ENCODE measurements at regions not wholly inside any gene's neighbourhood (a gene's known extent, or its start where the extent isn't known, plus 50 kb on each side); places are given as distances from the start of the nearest gene placed in this dataset.

DNA sequence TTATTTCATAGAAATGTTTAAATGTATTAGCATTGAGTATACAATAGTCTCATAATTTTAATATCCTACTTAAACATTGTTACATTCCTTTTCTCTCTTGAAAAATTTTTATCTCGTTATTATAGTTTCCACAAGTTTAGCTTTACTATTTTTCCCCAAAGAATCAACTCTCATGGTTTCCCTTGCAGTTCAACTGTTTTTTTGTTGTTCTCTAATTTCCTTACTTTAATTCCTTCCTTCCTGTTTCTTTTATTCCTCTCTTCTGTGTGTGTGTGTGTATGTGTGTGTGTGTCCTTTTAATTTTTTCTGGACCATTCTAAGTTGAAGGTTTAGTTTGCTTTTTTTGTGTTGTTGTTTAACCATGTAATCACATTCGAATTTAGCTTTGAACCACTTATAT, 171.1 kb downstream of the GASK1B start:
- Mint-ChIP-seq H3K27me3 (peaks cover 16% of the 10 kb centered on the region), H3K36me3 (no peaks in the 10 kb centered on the region), H3K9me3 (peaks cover 4% of the 10 kb centered on the region), H3K27ac (no peak overlapping the region), H3K4me3 (no peak overlapping the region), H3K4me1 (ENCODE audit: unreplicated experiment) (peaks cover 6% of the 10 kb centered on the region)
- TF ChIP-seq, protein P1, sequence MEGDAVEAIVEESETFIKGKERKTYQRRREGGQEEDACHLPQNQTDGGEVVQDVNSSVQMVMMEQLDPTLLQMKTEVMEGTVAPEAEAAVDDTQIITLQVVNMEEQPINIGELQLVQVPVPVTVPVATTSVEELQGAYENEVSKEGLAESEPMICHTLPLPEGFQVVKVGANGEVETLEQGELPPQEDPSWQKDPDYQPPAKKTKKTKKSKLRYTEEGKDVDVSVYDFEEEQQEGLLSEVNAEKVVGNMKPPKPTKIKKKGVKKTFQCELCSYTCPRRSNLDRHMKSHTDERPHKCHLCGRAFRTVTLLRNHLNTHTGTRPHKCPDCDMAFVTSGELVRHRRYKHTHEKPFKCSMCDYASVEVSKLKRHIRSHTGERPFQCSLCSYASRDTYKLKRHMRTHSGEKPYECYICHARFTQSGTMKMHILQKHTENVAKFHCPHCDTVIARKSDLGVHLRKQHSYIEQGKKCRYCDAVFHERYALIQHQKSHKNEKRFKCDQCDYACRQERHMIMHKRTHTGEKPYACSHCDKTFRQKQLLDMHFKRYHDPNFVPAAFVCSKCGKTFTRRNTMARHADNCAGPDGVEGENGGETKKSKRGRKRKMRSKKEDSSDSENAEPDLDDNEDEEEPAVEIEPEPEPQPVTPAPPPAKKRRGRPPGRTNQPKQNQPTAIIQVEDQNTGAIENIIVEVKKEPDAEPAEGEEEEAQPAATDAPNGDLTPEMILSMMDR (conservative IDR thresholded peaks at IDR 0.05): no peak
- no peak for DNase-seq (ENCODE audit: extremely low spot score, unreplicated experiment)

DNA sequence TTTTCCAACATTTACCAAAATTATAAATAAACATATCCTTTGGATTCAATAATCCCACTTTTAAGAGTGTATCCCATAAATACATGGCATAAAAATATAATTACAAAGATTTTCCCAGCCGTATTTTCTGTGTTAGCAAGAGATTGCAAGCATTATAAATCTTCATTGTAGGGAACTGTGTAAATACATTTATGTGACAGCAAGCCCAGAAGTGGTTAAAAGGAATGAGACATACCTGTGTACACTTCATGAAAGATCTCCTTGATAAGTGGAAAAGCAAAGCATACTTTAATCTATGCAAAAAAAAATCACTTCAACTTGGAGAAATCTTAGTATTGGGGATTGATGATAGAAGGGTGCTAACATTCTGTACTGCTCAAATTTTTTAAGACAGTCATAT, 173.1 kb downstream of the GASK1B start:
- Mint-ChIP-seq H3K4me1 (ENCODE audit: unreplicated experiment) (peaks cover 19% of the 10 kb centered on the region), H3K27me3 (peaks cover 5% of the 10 kb centered on the region), H3K9me3 (peaks cover 4% of the 10 kb centered on the region), H3K36me3 (no peaks in the 10 kb centered on the region), H3K4me3 (no peak overlapping the region), H3K27ac (no peak overlapping the region)
- TF ChIP-seq, protein P1 (conservative IDR thresholded peaks at IDR 0.05): no peak
- no peak for DNase-seq (ENCODE audit: extremely low spot score, unreplicated experiment)

DNA sequence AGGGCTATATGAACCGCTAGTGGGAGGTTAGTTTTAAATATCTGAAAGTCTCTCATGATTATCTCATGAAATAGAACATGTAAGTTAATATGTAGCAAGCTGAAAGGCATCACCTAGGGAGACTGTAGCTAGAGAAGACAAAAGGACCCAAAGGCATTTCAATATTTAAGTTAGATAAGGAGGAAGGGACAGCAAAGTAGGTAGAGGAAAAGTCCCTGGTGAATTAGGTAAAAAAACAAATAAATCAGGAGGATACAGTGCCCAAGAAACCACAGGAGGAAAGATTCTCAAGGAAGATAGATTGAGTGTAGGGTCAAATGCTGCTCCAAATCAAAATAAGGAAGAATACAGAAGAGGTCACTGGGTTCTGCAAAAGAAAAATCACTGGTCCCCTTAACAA, 175.5 kb downstream of the GASK1B start:
- Mint-ChIP-seq H3K27me3 (no peaks in the 10 kb centered on the region), H3K27ac (peak overlapping the region; percentile 5), H3K36me3 (no peaks in the 10 kb centered on the region), H3K9me3 (peaks cover 4% of the 10 kb centered on the region), H3K4me1 (ENCODE audit: unreplicated experiment) (peaks cover 26% of the 10 kb centered on the region), H3K4me3 (no peak overlapping the region)
- no peak for DNase-seq (ENCODE audit: extremely low spot score, unreplicated experiment)
- TF ChIP-seq, protein P1 (conservative IDR thresholded peaks at IDR 0.05): no peak

DNA sequence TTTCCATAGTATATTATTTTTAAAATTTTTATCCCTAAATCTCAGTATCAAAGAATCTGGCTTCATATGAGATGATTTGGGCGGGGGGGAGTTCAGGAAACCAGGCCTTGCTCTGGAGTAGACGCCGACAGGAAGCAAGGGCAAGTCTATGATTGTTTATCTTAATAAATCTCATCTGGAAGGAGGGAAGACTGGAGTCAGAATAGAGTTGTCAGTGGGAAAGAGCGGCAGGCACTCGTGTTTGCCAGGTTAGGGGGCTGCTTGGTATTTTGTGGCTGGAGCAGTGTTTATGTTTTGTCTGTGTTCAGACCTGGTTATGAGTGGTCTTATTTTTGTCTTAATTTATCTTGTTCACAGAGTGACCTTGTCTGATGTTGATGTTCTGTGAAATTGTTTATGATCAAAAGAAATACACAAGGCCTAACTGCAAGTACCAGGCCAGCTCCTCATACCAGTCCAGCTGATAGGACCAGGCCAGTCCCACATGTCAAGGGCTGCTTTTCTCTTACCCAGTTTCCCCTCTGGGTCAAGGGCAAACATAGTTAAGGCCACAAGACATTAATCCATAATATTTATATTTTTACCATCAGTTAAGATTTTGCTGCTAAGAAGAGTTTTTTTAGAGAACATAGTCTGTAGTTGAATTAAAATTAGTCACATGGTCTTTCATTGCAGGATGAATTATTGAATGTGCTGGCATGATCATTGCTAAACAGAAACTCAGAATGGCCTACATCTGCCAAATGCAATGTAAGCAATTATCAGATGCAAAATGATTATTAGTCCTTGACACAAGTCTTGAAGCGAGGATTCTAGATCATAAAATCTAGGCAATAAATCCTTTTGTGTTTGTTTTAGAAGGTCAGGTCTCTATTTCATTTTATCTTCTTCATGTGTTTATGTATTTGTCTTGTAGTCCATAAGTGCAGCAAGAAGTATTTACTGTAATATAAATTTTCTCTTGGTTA, 176.5 kb downstream of the GASK1B start:
- H3K27ac Mint-ChIP-seq: no peak overlapping the region
- H3K4me1 Mint-ChIP-seq (ENCODE audit: unreplicated experiment): peaks cover 26% of the 10 kb centered on the region
- TF ChIP-seq, protein P1 (conservative IDR thresholded peaks at IDR 0.05): no peak
- no peaks in the 10 kb centered on the region for H3K36me3 Mint-ChIP-seq
- DNase-seq (ENCODE audit: extremely low spot score, unreplicated experiment): no peak
- no peaks in the 10 kb centered on the region for H3K27me3 Mint-ChIP-seq
- H3K9me3 Mint-ChIP-seq: peaks cover 4% of the 10 kb centered on the region
- no peak overlapping the region for H3K4me3 Mint-ChIP-seq

DNA sequence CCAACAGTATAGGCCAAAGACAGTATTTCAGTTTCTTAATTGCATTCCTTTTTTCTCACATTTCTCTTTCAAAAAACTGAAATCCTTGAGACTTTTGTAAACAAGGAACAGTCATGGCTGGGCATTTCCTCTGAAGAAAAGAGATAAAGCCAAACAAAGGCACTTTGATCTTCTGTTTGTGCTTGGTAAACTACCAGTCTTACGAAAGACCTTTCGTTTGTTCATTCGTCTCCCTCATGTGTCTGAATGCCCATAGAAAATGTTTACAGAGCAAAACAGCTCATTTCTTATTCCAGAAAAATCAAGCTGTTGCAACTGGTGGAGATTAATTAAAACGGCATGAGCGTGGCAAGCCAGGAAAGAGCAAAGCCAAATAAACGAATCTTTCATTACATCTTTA, 178.0 kb downstream of the GASK1B start:
- H3K9me3 Mint-ChIP-seq: peaks cover 4% of the 10 kb centered on the region
- no peak for DNase-seq (ENCODE audit: extremely low spot score, unreplicated experiment)
- no peak overlapping the region for H3K4me3 Mint-ChIP-seq
- H3K4me1 Mint-ChIP-seq (ENCODE audit: unreplicated experiment): peaks cover 26% of the 10 kb centered on the region
- TF ChIP-seq, protein P1 (conservative IDR thresholded peaks at IDR 0.05): no peak
- no peak overlapping the region for H3K27ac Mint-ChIP-seq
- no peaks in the 10 kb centered on the region for H3K36me3 Mint-ChIP-seq
- no peaks in the 10 kb centered on the region for H3K27me3 Mint-ChIP-seq
